CD4-positive, alpha-beta T cell treated with Interleukin-21 for 1 hour (primary cell): ENCODE measurements at regions not wholly inside any gene's neighbourhood (a gene's known extent, or its start where the extent isn't known, plus 50 kb on each side); places are given as distances from the start of the nearest gene placed in this dataset.
"Not testable (repeated sequence)": the region's sequence is repeated elsewhere in the genome, so short reads cannot be mapped to it uniquely, and the experiment has no call there.

Source experiments
- DNase-seq: peaks from one replicate; pipeline ENCODE4 v3.0.0-alpha.2; 2020

- no peak for DNase-seq
These were observed 101.7 kb upstream of the MYO10 start for GRCh38 chr5:17037751-17038150.

- DNase-seq = no peak
These were observed 103.1 kb upstream of the MYO10 start for GRCh38 chr5:17039170-17039569.

GRCh38 chr5:17042041-17042440 lies 106.0 kb upstream of the MYO10 start:
- no peak for DNase-seq

GRCh38 chr5:17046320-17046719 lies 110.2 kb upstream of the MYO10 start:
- DNase-seq = no peak

- DNase-seq = no peak
These were observed 114.1 kb upstream of the MYO10 start for GRCh38 chr5:17050236-17050635.

- DNase-seq = no peak
These were observed 118.8 kb upstream of the MYO10 start for GRCh38 chr5:17054911-17055310.

- no peak for DNase-seq
These were observed 120.1 kb upstream of the MYO10 start for GRCh38 chr5:17056141-17056631.

- no peak for DNase-seq
These were observed 122.3 kb upstream of the MYO10 start for GRCh38 chr5:17058438-17058837.

GRCh38 chr5:17061973-17062470 lies 125.9 kb upstream of the MYO10 start:
- DNase-seq = no peak

GRCh38 chr5:17062741-17063140 lies 126.7 kb upstream of the MYO10 start:
- not testable (repeated sequence) for DNase-seq

GRCh38 chr5:17064241-17064640 lies 128.2 kb upstream of the MYO10 start:
- no peak for DNase-seq

- DNase-seq = no peak
These were observed 129.4 kb upstream of the MYO10 start for GRCh38 chr5:17065458-17065857.

GRCh38 chr5:17066026-17066425 lies 129.9 kb upstream of the MYO10 start:
- not testable (repeated sequence) for DNase-seq

- no peak for DNase-seq
These were observed 131.7 kb upstream of the MYO10 start for GRCh38 chr5:17067657-17068392.

GRCh38 chr5:17069995-17070511 lies 134.0 kb upstream of the MYO10 start:
- DNase-seq = no peak

- no peak for DNase-seq
These were observed 134.6 kb upstream of the MYO10 start for GRCh38 chr5:17070647-17071046.

- no peak for DNase-seq
These were observed 139.1 kb upstream of the MYO10 start for GRCh38 chr5:17075236-17075635.

GRCh38 chr5:17076272-17076671 lies 140.2 kb upstream of the MYO10 start:
- DNase-seq = no peak

GRCh38 chr5:17077440-17078233 lies 139.8 kb upstream of the BASP1 start:
- no peak for DNase-seq

- no peak for DNase-seq
These were observed 137.9 kb upstream of the BASP1 start for GRCh38 chr5:17079562-17079961.

GRCh38 chr5:17080361-17080760 lies 137.1 kb upstream of the BASP1 start:
- DNase-seq = no peak

GRCh38 chr5:17081142-17081541 lies 136.3 kb upstream of the BASP1 start:
- no peak for DNase-seq

- DNase-seq = not testable (repeated sequence)
These were observed 134.2 kb upstream of the BASP1 start for GRCh38 chr5:17083276-17083675.

- no peak for DNase-seq
These were observed 130.4 kb upstream of the BASP1 start for GRCh38 chr5:17087035-17087434.
